NCI-H1930 (cell line): ENCODE measurements at regions not wholly inside any gene's neighbourhood (a gene's known extent, or its start where the extent isn't known, plus 50 kb on each side); places are given as distances from the start of the nearest gene placed in this dataset.

ENCODE experiments used
- DNase-seq, 2 experiments: peaks; one replicate each; lab custom pipeline; 2025; lab: John Stamatoyannopoulos, UW

- no peak for DNase-seq
Measured at GRCh38 chr2:18253686-18254197, 306.7 kb downstream of the RDH14 start.

- DNase-seq = no peak
Measured at GRCh38 chr2:18251486-18251885, 309.0 kb downstream of the RDH14 start.

- DNase-seq = no peak
Measured at GRCh38 chr2:18247282-18248110, 313.0 kb downstream of the RDH14 start.

GRCh38 chr2:18245375-18245774 is 315.1 kb downstream of the RDH14 start:
- DNase-seq = peak in 1 of 2 experiments; percentile 3

DNA sequence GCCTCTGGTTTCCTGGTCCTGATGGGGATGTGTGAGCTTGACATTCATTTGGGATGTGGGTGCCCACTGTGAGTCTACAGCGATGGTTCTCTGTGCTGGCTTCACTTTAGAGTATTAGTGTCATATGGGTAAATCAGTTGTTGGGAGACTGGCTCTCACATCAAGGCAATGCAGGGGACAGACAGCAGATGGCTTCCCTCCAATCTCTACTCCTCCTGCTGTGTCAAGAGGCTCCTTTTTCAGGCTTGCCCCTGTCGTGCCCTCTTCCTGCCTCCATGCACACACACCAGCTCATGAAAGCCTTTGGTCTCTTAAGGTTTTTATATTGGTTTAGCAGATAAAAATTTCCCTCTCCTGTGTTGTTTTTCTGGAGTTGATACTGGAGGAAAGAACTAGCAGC is 315.6 kb downstream of the RDH14 start:
- no peak for DNase-seq

- no peak for DNase-seq
Measured at GRCh38 chr2:18243816-18244215, 316.6 kb downstream of the RDH14 start.

DNA sequence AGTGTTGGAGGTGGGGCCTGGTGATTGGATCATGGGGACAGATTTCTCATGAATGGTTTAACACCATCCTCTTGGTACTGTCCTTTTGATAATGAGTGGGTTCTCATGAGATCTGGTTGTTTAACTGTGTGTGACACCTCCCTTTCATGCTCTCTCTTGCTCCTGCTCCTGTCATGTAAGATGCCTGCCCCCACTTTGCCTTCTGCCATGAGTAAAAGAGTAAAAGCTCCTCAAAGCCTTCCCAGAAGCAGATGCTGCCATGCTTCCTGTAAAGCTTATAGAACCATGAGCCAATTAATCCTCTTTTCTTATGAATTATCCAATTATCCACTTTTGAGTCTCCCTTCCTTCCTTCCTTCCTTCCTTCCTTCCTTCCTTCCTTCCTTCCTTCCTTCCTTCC is 317.7 kb downstream of the RDH14 start:
- no peak for DNase-seq

DNA sequence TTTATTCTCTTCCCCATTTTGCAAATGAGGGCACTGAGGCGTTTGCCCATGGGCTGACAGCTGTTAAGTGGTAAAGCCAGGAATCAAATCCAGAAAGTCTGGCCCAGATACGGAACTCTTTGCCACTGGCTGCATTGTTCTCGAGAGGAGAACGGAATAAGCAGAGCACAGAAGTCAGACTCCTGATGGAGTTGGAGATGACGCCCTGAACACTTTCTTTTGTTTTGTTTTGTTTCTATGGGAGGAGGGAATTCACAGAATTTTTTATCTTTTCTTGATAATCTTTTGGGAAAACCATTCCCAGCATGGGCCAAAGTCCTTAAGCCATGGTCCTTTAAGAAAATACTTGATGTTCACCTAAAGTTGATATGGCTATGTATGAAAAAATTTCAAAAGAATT is 322.2 kb downstream of the RDH14 start:
- no peak for DNase-seq

GRCh38 chr2:18237298-18237697 is 323.2 kb downstream of the RDH14 start:
- DNase-seq = no peak

DNA sequence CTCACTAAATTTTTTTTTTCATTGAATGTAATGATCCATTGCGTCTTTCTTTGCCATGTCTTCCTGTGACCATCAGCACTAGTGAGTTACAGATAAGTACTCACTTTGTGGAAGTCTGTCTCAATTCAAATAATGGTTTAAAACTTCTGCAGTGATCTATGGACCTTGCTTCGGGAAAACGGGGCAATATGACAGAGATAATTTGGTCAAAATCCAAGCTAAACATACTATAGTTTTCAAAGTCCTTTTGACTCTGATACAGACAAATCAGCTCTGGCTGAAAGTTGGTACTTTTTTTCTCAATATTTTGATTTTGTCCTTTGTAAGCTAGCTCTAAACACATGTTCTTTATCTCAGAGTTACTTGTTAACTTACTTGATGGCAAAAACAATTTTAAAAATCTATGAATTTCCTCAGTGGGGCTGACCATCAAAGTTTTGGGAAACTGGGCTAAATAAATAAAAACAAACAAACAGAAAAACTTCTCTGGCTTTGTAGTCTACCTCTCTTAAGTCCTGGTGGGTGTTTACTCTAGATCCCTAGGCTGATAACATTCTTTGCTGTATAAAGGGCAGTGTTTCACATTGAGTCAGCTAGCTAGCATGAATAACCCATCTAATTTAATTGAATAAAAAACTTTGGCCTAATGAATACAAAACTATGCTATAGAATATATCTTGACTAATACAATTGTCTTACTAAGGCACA is 327.6 kb downstream of the RDH14 start:
- DNase-seq = no peak

DNA sequence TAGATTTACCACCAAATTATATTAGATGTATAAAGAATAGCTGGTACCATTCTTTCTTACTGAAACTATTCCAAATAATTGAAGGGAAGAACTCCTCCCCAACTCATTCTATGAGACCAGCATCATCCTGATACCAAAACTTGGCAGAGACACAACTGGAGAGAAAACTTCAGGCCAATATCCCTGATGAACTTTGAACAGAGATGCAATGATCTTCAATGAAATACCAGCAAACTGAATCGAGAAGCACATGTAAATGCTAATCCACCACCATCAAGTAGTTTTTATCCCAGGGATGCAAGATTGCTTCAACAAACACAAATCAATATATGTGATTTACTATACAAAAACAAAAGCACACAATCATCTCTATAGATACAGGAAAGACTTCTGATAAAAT is 329.8 kb downstream of the RDH14 start:
- DNase-seq = no peak

GRCh38 chr2:18219676-18220075 is 340.8 kb downstream of the RDH14 start:
- no peak for DNase-seq

DNA sequence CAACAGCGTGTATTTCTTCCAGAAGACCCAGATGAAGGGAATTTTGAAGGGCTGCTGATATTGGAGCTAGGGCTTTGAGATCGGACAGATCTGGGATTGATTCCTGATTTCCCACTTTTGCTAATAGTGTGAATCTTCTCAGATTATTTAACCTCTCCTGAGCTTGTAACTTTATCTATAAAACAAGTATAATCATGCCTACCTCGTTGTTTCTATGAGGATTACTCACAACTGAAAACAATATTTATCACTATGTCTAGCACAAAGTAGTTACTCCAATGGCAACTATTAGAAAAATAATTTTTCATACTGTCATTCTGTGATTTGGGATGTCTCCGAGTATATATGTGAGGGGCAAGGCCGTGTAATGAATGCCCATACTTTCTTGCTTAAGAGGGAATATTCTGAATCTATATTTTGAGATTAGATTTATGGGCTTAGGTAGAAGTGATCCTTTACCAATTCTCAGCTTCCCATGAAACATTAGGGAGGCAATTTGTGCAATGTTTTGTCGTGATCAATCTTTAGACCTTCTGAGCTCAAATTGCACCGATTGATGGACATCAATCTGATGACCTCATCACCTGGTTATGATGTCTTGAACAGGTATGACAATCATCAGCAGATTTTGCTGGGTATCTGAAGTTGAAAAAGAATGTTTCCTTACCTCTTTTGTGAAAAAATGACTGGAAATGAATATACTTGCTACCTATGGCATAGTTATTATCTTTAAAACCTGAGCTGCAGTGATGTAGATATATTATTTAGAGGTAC is 339.9 kb downstream of the KCNS3 start:
- DNase-seq = no peak

DNA sequence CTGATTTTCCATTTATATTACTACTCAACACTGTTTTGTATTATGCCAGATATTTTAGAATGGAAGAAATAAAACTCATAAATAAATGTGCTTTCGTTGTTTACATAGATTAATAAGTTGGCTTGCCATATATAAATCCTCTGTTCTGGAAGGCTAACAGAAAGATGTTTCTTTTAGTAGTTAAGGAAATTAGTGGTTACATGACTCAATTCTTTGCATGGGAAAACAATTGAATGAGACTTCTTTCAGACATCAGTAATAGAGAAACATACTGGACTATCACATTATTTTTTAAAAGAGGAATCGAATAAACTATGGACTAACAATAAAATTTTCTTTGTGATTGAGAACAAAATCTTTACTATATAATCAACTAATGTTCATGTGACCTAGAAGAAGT is 336.5 kb downstream of the KCNS3 start:
- DNase-seq = no peak

DNA sequence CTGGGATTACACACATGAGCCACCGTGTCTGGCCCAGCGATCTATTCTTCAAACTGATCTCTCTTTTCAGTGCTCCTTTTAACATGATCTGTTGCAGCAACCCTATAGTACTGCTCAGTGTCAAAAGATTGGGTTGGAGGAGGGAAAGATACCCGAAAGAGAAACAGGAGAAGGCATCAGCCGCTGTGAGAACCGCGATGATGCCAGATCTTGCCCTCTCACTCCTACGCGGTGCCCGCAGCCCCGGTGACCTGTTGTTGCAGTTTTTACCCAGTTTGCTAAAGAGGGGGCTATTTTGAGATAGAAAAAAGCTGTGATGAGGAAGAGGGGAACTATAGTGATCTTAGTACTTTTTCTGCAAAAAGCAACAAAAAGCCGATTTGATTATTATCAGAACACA is 335.5 kb downstream of the KCNS3 start:
- no peak for DNase-seq

DNA sequence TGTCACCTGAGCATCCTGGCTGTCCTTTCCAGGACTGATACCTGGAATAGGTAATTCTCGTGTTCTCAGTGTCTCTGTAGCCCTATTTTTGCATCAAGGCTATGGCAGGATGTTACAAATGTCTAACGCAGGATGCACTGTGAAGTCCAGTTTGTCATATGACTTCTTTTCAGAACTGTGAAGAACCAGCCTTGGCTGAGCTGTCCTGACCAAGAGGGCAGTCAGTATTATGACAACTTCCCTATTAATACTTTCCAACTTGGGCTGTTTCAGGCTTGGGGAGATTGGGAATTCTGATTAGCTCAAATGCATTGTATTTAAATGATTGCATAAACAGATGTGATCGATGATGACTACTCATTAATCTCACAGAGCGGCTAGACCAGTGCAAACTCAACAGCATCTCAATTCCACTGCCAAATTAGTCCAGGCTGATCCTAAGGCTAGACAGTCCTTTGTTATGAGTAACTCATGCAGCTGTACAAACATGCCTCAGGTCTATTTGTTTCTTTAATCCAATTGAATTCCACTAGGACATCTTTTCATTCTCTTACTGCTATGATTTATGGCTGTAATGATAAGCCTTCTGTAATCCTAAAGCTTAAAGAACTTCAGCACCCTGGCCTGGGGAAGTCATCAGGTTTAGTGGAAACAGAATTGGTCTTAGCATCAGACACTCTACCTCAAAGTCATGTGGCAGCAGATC is 331.6 kb downstream of the KCNS3 start:
- DNase-seq = peak; percentile 18 to 33

DNA sequence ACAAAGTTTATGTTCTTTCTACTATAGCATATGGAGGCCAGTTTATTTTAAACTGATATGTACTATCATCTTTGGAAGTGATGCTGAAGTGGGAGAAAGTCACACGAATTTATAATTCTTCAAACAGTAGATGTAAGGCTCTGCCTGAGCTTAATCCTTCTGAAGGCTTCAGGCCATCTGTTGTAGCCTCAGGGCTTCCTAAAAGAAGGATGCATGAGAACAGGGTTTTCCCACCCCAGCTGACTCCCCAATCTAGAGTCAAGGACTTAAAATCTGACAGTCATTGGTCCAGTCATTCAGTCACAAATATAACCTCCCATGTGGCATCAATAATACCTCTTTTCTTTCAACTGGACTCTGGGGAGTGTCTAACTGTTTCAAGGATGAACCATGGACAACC is 330.5 kb downstream of the KCNS3 start:
- no peak for DNase-seq

- no peak for DNase-seq
Measured at GRCh38 chr2:18200771-18201170, 322.3 kb downstream of the KCNS3 start.

DNA sequence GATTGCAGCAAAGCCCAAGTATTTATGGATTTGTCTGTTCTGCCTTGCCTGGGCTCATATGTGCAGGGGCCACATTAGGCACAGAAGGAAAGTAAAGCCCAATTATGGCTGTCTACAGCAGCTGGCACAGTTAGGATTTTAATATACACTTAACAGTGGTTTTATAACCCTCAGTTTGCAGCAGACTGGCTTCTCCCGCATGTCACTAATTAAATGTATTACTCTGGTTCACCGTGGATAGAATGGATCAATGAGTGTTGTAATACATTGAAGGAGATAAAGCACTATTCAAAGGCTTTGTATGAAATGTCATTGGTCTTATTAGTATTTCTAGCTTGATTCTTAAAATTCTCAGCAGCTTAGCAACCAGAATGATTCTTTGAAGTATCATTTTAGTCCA is 320.2 kb downstream of the KCNS3 start:
- DNase-seq = no peak

DNA sequence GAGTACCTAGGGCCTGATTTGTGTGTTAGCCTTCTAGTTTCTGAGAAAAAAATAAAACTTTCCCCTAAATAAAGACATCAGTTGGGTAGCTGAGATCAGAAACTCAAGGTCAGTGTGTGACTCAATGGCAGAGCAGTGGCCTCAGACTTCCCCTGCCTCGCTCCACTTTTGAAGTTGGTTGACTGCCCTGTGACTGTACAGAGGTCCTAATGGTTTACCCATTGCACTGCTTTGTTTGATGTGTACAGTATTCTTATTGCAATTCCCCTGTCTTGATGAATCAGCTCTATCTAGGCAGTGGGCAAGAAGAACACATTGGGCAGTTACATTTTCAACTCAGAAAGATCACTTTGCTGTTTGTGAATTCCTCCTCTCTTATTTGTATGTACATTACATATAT is 315.7 kb downstream of the KCNS3 start:
- DNase-seq = no peak

GRCh38 chr2:18186816-18187613 is 308.5 kb downstream of the KCNS3 start:
- DNase-seq = no peak
